Liver (tissue), 8 donors: ENCODE measurements at regions not wholly inside any gene's neighbourhood (a gene's known extent, or its start where the extent isn't known, plus 50 kb on each side); places are given as distances from the start of the nearest gene placed in this dataset.

Experiments used
- DNase-seq: peaks from one replicate; pipeline ENCODE4 v3.0.0-alpha.2; 2017; ENCODE audit warnings: low spot score
- H3K27ac ChIP-seq, 2 donors: one replicate each; pipeline ENCODE4 v1.7.0; 2013; ENCODE audit warnings: inconsistent platforms in 2 of 2, low read length in 2 of 2, control low read depth in 1 of 2, low read depth in 1 of 2, mild to moderate bottlenecking in 1 of 2
- H3K27me3 ChIP-seq, 4 donors: one replicate each; pipeline versions ENCODE4 v1.6.1 to v1.7.0; 2013; ENCODE audit warnings: low read length in 3 of 4, inconsistent platforms in 1 of 4, mild to moderate bottlenecking in 1 of 4, moderate library complexity in 1 of 4; ENCODE audit not compliant: control insufficient read depth in 4 of 4, insufficient read depth in 4 of 4
- H3K36me3 ChIP-seq, 4 donors: one replicate each; pipeline versions ENCODE4 v1.6.1 to v1.7.0; 2013; ENCODE audit warnings: low read length in 3 of 4, mild to moderate bottlenecking in 3 of 4, low read depth in 1 of 4, moderate library complexity in 1 of 4; ENCODE audit not compliant: control insufficient read depth in 4 of 4, insufficient read depth in 3 of 4
- H3K4me1 ChIP-seq, 4 donors: one replicate each; pipeline versions ENCODE4 v1.6.1 to v1.7.0; 2013; ENCODE audit warnings: low read length in 3 of 4, mild to moderate bottlenecking in 3 of 4, moderate library complexity in 1 of 4; ENCODE audit not compliant: control insufficient read depth in 4 of 4, insufficient read depth in 4 of 4
- H3K4me3 ChIP-seq, 3 donors: one replicate each; pipeline versions ENCODE4 v1.6.1 to v1.7.0; 2013; ENCODE audit warnings: low read length in 3 of 3, control low read depth in 1 of 3, low read depth in 1 of 3, mild to moderate bottlenecking in 1 of 3
- H3K9ac ChIP-seq, 2 donors: one replicate each; pipeline ENCODE4 v1.7.0; 2013; ENCODE audit warnings: low read length in 2 of 2, mild to moderate bottlenecking in 2 of 2, moderate library complexity in 2 of 2, control low read depth in 1 of 2, low read depth in 1 of 2
- H3K9me3 ChIP-seq, 4 donors: one replicate each; pipeline versions ENCODE4 v1.6.1 to v1.7.0; 2013; ENCODE audit warnings: low read length in 3 of 4; ENCODE audit not compliant: control insufficient read depth in 4 of 4
- CTCF ChIP-seq: fragments of 150-350 bp; IDR thresholded peaks from 2 replicates; pipeline ENCODE4 v1.5.1; 2017; ENCODE audit warnings: improper control_type of control experiment, low read depth, low read length; ENCODE audit not compliant: missing input control
- FOXA1 ChIP-seq: IDR thresholded peaks from 2 replicates; pipeline ENCODE4 v1.6.1; 2016; ENCODE audit warnings: antibody characterized with exemption
- FOXA2 ChIP-seq: IDR thresholded peaks from 2 replicates; pipeline ENCODE4 v1.6.1; 2016; ENCODE audit warnings: antibody characterized with exemption
- GABPA ChIP-seq, 2 donors: IDR thresholded peaks in 1 of 2; conservative IDR thresholded peaks in 1 of 2; 2 replicates each; pipeline ENCODE4 v1.6.1; 2016; ENCODE audit warnings: antibody characterized with exemption in 2 of 2, mild to moderate bottlenecking in 1 of 2, moderate library complexity in 1 of 2
- HNF4A ChIP-seq, 2 donors: conservative IDR thresholded peaks; 2 replicates each; pipeline ENCODE4 v1.6.1; 2016; ENCODE audit warnings: antibody characterized with exemption in 2 of 2, mild to moderate bottlenecking in 2 of 2
- HNF4G ChIP-seq: IDR thresholded peaks from 2 replicates; pipeline ENCODE4 v1.6.1; 2016; ENCODE audit warnings: antibody characterized with exemption
- NR2F2 ChIP-seq: IDR thresholded peaks from 2 replicates; pipeline ENCODE4 v1.6.1; 2016; ENCODE audit warnings: antibody characterized with exemption
- RAD21 ChIP-seq, 2 donors: IDR thresholded peaks; 2 replicates each; pipeline ENCODE4 v1.6.1; 2016; ENCODE audit warnings: antibody characterized with exemption in 2 of 2, mild to moderate bottlenecking in 2 of 2
- SP1 ChIP-seq: IDR thresholded peaks from 2 replicates; pipeline ENCODE4 v1.6.1; 2018; ENCODE audit warnings: antibody characterized with exemption, mild to moderate bottlenecking
- TAF1 ChIP-seq: conservative IDR thresholded peaks from 2 replicates; pipeline ENCODE4 v1.6.1; 2016; ENCODE audit warnings: antibody characterized with exemption, mild to moderate bottlenecking
- ZBTB33 ChIP-seq: IDR thresholded peaks from 2 replicates; pipeline ENCODE4 v1.6.1; 2016; ENCODE audit warnings: antibody characterized with exemption
- WGBS: extraction: QIAGEN DNeasy Blood & Tissue Kit; methylation state at CpG from one replicate; pipeline ENCODE4 v1.1.7; 2013; 5-methylcytosine and 5-hydroxymethylcytosine counted together
- TF ChIP-seq, protein P1 (sequence below): IDR thresholded peaks from 2 replicates; pipeline ENCODE4 v1.6.1; 2016; ENCODE audit warnings: antibody characterized with exemption, mild to moderate bottlenecking
- TF ChIP-seq, protein P2 (sequence below): IDR thresholded peaks from 2 replicates; pipeline ENCODE4 v1.6.1; 2016; ENCODE audit warnings: antibody characterized with exemption
- donor health status: healthy.
- donor health status: healthy.
- donor health status: healthy.
- donor health status: healthy.
- donor health status: healthy.

DNA sequence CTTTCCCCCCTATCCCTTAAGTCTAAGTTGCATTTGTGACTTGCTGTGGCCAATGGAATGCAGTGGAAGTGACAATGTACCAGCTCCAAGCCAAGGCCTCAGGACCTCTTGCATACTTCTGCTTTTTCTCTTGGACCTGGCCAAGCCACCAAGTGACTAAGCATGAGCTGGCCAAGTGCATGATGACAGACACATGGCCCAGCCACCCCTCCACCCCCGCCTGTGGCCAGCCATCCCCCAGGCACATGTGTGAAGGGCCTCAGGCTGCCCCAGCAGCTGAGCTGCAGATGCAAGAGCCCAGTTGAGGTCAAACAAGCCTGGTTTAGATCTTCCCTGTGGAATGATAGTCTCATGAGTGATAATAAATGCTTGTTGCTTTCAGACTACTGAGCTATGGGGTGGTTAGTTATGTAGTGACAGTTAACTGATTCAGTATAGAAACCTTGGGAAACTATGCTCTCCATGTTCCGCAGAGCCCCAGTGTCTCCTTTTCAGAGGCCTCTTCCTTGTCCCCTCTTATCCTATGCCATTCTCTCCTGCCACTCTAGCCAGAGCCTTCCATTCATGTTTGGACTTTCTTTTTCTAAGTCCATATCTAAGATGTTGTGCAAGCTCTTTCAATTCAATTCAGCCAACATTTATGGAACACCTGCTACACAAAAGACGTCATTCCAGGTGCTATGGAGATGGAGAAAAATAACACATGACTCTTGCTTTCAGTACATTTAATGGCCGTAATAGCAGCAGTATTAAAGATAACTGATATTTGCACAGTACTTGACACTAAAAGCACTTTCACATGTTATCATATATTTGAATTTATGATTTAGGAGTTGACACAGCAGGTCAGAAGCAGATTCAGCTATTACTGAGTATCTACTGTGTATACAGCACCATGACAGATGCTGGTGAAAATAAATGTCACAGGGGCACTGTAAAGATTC lies 55.5 kb upstream of the LOXL4 start:
- Histone ChIP-seq H3K9ac (no peak overlapping the region), H3K27ac (no peak overlapping the region), H3K36me3 (no peaks in the 10 kb centered on the region), H3K4me1 (no peaks in the 10 kb centered on the region), H3K9me3 (peaks cover 0 to 2% (median under 1%) of the 10 kb centered on the region in 4 donors), H3K27me3 (no peaks in the 10 kb centered on the region), H3K4me3 (no peak overlapping the region)
- DNase-seq = no peak
- WGBS = 83% methylated on average over 4 of the region's 4 CpGs
- peak; percentile 76 for TF ChIP-seq NR2F2
- TF ChIP-seq HNF4G = no peak

DNA sequence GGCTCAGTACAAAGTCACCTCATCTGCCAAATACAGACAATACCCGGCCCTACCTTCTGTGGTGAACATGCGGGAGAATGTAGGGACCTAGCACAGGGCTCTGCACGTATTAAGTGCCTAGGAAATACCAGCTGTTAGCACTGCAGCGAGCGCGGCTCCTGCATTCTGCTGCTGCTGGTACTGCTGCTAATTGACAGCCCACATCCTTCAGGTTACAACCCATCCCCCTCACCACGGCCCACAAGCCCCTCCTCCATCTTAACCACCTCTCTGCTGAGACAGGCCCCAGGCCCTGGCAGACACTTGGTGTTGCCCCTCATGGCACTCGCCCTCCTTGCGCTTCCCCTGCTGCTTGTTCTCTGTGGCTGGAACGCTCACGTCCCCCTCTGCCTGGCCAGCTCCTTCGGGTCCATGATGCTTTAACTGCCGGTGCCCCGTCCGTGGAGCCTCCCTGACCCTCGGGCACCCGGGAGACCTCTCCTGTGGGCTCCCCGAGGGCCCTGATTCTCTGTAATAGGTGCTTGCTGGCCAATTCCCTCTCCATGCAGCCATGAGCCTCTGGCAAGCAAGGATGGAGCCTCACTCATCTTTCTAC lies 53.3 kb upstream of the LOXL4 start:
- no peak for DNase-seq
- 84% methylated on average over 18 of the region's 18 CpGs for WGBS
- no peaks in the 10 kb centered on the region for H3K4me1 ChIP-seq
- H3K4me3 ChIP-seq = no peak overlapping the region
- no peak overlapping the region for H3K9ac ChIP-seq
- no peak for TF ChIP-seq SP1
- TF ChIP-seq FOXA1 = no peak
- TF ChIP-seq HNF4G = no peak
- TF ChIP-seq, protein P1, sequence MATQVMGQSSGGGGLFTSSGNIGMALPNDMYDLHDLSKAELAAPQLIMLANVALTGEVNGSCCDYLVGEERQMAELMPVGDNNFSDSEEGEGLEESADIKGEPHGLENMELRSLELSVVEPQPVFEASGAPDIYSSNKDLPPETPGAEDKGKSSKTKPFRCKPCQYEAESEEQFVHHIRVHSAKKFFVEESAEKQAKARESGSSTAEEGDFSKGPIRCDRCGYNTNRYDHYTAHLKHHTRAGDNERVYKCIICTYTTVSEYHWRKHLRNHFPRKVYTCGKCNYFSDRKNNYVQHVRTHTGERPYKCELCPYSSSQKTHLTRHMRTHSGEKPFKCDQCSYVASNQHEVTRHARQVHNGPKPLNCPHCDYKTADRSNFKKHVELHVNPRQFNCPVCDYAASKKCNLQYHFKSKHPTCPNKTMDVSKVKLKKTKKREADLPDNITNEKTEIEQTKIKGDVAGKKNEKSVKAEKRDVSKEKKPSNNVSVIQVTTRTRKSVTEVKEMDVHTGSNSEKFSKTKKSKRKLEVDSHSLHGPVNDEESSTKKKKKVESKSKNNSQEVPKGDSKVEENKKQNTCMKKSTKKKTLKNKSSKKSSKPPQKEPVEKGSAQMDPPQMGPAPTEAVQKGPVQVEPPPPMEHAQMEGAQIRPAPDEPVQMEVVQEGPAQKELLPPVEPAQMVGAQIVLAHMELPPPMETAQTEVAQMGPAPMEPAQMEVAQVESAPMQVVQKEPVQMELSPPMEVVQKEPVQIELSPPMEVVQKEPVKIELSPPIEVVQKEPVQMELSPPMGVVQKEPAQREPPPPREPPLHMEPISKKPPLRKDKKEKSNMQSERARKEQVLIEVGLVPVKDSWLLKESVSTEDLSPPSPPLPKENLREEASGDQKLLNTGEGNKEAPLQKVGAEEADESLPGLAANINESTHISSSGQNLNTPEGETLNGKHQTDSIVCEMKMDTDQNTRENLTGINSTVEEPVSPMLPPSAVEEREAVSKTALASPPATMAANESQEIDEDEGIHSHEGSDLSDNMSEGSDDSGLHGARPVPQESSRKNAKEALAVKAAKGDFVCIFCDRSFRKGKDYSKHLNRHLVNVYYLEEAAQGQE = no peak
- TF ChIP-seq RAD21 (IDR thresholded peaks at IDR 0.05) = no peak
- TF ChIP-seq GABPA (IDR thresholded peaks at IDR 0.05 in 1 of 2, conservative IDR thresholded peaks at IDR 0.05 in 1 of 2) = no peak
- TF ChIP-seq TAF1 = no peak
- TF ChIP-seq, protein P2, sequence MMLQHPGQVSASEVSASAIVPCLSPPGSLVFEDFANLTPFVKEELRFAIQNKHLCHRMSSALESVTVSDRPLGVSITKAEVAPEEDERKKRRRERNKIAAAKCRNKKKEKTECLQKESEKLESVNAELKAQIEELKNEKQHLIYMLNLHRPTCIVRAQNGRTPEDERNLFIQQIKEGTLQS = no peak
- no peak for TF ChIP-seq NR2F2
- no peak for TF ChIP-seq HNF4A (conservative IDR thresholded peaks at IDR 0.05)
- H3K27me3 ChIP-seq = no peaks in the 10 kb centered on the region
- no peaks in the 10 kb centered on the region for H3K9me3 ChIP-seq
- H3K36me3 ChIP-seq = no peaks in the 10 kb centered on the region
- no peak overlapping the region for H3K27ac ChIP-seq

DNA sequence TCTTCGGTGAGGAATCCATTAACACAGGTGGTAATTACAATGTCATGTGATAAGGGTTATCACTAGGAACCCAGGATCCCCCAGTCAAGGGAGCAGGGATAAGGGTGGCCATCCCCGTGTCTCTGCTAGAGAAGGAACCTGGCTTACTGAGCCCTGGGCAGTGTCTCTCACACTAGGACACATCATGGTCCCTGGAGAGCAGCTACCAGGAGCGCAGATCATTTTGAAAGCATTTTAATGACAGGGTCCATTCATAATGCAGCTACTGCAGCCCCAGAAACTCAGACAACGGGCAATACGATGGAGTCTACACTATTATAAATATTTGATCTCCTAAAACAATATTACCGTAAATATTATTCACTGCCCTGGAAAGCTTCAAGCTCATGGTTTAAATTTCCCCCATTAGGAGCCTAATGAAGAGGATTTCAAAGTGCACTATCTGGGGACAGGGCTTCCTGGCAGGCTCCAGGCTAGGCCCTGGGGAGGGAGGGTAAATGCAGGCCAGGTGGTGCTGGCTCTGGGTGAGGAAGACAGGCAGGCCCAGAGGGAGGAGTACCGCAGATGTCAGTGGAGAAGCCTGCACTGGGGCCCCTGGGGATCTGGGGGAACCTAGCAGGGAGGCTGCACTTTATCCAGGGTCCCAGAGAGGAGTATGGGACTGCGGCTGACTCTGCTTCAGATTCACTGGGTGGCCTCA lies 52.6 kb upstream of the LOXL4 start:
- Histone ChIP-seq H3K9ac (no peak overlapping the region), H3K9me3 (no peaks in the 10 kb centered on the region), H3K27ac (no peak overlapping the region), H3K27me3 (no peaks in the 10 kb centered on the region), H3K4me3 (no peak overlapping the region), H3K4me1 (no peaks in the 10 kb centered on the region), H3K36me3 (no peaks in the 10 kb centered on the region)
- WGBS = 90% methylated on average over 8 of the region's 8 CpGs
- no peak for DNase-seq
- no peak for TF ChIP-seq FOXA2
- TF ChIP-seq ZBTB33 = no peak
- no peak for TF ChIP-seq HNF4G
- no peak for TF ChIP-seq CTCF
